ENCODE measurements at regions not wholly inside any gene's neighbourhood (a gene's known extent, or its start where the extent isn't known, plus 50 kb on each side); places are given as distances from the start of the nearest gene placed in this dataset.

- TF ChIP-seq CTCF (IDR thresholded peaks at IDR 0.05 in 2 of 3, conservative IDR thresholded peaks at IDR 0.05 in 1 of 3; ENCODE audit: borderline replicate concordance in 1 of 3, insufficient read depth in 1 of 3, low read depth in 2 of 3, low read length in 2 of 3) (no peak), POLR2A (IDR thresholded peaks at IDR 0.05; ENCODE audit: borderline replicate concordance, extremely low read depth, insufficient read depth, insufficient read length) (no peak), EZH2 (IDR thresholded peaks at IDR 0.05) (no peak)
Observed at GRCh38 chr13:73369095-73369494, 310.3 kb downstream of the KLF5 start.

All from HCT116 (cell line).